ENCODE measurements at regions not wholly inside any gene's neighbourhood (a gene's known extent, or its start where the extent isn't known, plus 50 kb on each side); places are given as distances from the start of the nearest gene placed in this dataset.
"Not testable (repeated sequence)": the region's sequence is repeated elsewhere in the genome, so short reads cannot be mapped to it uniquely, and the experiment has no call there.

DNA sequence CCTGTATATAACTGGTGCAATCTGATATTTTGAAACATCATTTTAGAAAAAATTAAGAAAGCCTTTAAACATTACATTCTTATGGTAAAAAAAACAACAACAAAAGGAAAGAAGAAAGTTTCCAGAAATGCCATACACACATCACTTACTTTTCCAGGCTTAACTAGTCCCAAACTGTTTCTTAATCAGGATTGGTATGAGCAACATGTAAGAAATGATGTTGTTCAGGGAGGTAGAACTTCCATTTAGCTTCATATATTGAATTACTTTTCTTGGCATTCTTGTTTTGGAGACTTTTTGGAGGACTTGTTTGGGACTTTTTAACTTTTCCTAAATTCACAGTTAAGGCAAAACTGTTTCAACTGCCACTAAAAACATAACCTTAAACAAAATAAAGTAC is 791.5 kb downstream of the METTL15 start:
- Histone ChIP-seq H3K4me1 (ENCODE audit: insufficient read depth) (peaks cover 7% of the 10 kb centered on the region; the same call in 1 of the 2 replicates), H3K27me3 (replicated peaks; ENCODE audit: insufficient read depth) (no peaks in the 10 kb centered on the region), H3K9me2 (ENCODE audit: insufficient read depth) (no peaks in the 10 kb centered on the region), H3K4me3 (no peak overlapping the region), H2AFZ (peak overlapping the region; percentile 43; the same call in 1 of the 2 replicates), H3F3A (ENCODE audit: insufficient read depth) (no peaks in the 10 kb centered on the region), H4K20me1 (ENCODE audit: insufficient read depth) (no peaks in the 10 kb centered on the region), H3K9me3 (ENCODE audit: low read depth) (no peaks in the 10 kb centered on the region), H3K4me2 (ENCODE audit: unreplicated experiment) (no peak overlapping the region), H3K9ac (no peak overlapping the region), H3K27ac (no peak overlapping the region), H3K36me3 (ENCODE audit: low read depth) (no peaks in the 10 kb centered on the region), H3K79me2 (ENCODE audit: insufficient read depth) (no peaks in the 10 kb centered on the region)
- no peak for TF ChIP-seq EZH2phosphoT487 (IDR thresholded peaks at IDR 0.05; ENCODE audit: insufficient read depth, low read depth)
- TF ChIP-seq EZH2 (IDR thresholded peaks at IDR 0.05; ENCODE audit: insufficient read depth, poor library complexity, severe bottlenecking) = no peak
- in situ Hi-C loops (cut with MboI) = no loop called here
- peak; percentile 14 for DNase-seq

- WGBS, 2 experiments (ENCODE audit: low coverage in 1 of 2, low lambda C conversion rate in 2 of 2, missing lambda C conversion rate in 2 of 2) = 68 to 69% methylated on average over 15 to 23 of the region's 26 CpGs
- H3K36me3 ChIP-seq (ENCODE audit: low read depth); H2AFZ ChIP-seq; in situ Hi-C loops (cut with MboI); H3K27ac ChIP-seq; H3K9me3 ChIP-seq (ENCODE audit: low read depth); H3K9me2 ChIP-seq (ENCODE audit: insufficient read depth); H3K4me2 ChIP-seq (ENCODE audit: unreplicated experiment); H3K4me1 ChIP-seq (ENCODE audit: insufficient read depth); H4K20me1 ChIP-seq (ENCODE audit: insufficient read depth); H3K9ac ChIP-seq; H3K4me3 ChIP-seq; DNase-seq; H3F3A ChIP-seq (ENCODE audit: insufficient read depth); H3K79me2 ChIP-seq (ENCODE audit: insufficient read depth); H3K27me3 ChIP-seq (replicated peaks; ENCODE audit: insufficient read depth): not testable (repeated sequence)
Observed at GRCh38 chr11:28890601-28891040, 782.4 kb downstream of the METTL15 start.

- DNase-seq = peak; percentile 7
- Histone ChIP-seq H3K4me3 (no peak overlapping the region), H3K27me3 (replicated peaks; ENCODE audit: insufficient read depth) (no peaks in the 10 kb centered on the region), H4K20me1 (ENCODE audit: insufficient read depth) (no peaks in the 10 kb centered on the region), H3K4me2 (ENCODE audit: unreplicated experiment) (no peak overlapping the region), H3K79me2 (ENCODE audit: insufficient read depth) (no peaks in the 10 kb centered on the region), H3K36me3 (ENCODE audit: low read depth) (no peaks in the 10 kb centered on the region), H2AFZ (peak overlapping the region; percentile 42), H3K27ac (no peak overlapping the region), H3K9me2 (ENCODE audit: insufficient read depth) (no peaks in the 10 kb centered on the region), H3K4me1 (ENCODE audit: insufficient read depth) (no peaks in the 10 kb centered on the region), H3K9ac (no peak overlapping the region), H3K9me3 (ENCODE audit: low read depth) (no peaks in the 10 kb centered on the region), H3F3A (ENCODE audit: insufficient read depth) (no peaks in the 10 kb centered on the region)
- WGBS, 2 experiments (ENCODE audit: low coverage in 1 of 2, low lambda C conversion rate in 2 of 2, missing lambda C conversion rate in 2 of 2) = 19 to 28% methylated on average over 1 of the region's 1 CpG
- in situ Hi-C loops (cut with MboI) = no loop called here
- TF ChIP-seq EZH2phosphoT487 (IDR thresholded peaks at IDR 0.05; ENCODE audit: insufficient read depth, low read depth) (no peak), EZH2 (IDR thresholded peaks at IDR 0.05; ENCODE audit: insufficient read depth, poor library complexity, severe bottlenecking) (no peak)
Observed at GRCh38 chr11:28887681-28888080, 779.5 kb downstream of the METTL15 start.

GRCh38 chr11:28879869-28880268 is 771.7 kb downstream of the METTL15 start:
- no peaks in the 10 kb centered on the region for H3F3A ChIP-seq (ENCODE audit: insufficient read depth)
- no peak for DNase-seq
- 53 to 56% methylated on average over 2 of the region's 2 CpGs for WGBS, 2 experiments (ENCODE audit: low coverage in 1 of 2, low lambda C conversion rate in 2 of 2, missing lambda C conversion rate in 2 of 2)
- H3K4me2 ChIP-seq (ENCODE audit: unreplicated experiment) = no peak overlapping the region
- TF ChIP-seq EZH2phosphoT487 (IDR thresholded peaks at IDR 0.05; ENCODE audit: insufficient read depth, low read depth) = no peak
- no peaks in the 10 kb centered on the region for H4K20me1 ChIP-seq (ENCODE audit: insufficient read depth)
- no peak overlapping the region for H3K27ac ChIP-seq
- H2AFZ ChIP-seq = no peak overlapping the region
- no peaks in the 10 kb centered on the region for H3K36me3 ChIP-seq (ENCODE audit: low read depth)
- H3K4me1 ChIP-seq (ENCODE audit: insufficient read depth) = 0 out of 2 replicates have a peak, but pooled peaks cover 5% of the 10 kb centered on the region
- in situ Hi-C loops (cut with MboI) = no loop called here
- H3K9ac ChIP-seq = no peak overlapping the region
- no peaks in the 10 kb centered on the region for H3K27me3 ChIP-seq (replicated peaks; ENCODE audit: insufficient read depth)
- H3K9me2 ChIP-seq (ENCODE audit: insufficient read depth) = no peaks in the 10 kb centered on the region
- H3K79me2 ChIP-seq (ENCODE audit: insufficient read depth) = no peaks in the 10 kb centered on the region
- no peak overlapping the region for H3K4me3 ChIP-seq
- no peaks in the 10 kb centered on the region for H3K9me3 ChIP-seq (ENCODE audit: low read depth)

- Histone ChIP-seq H3F3A (ENCODE audit: insufficient read depth) (no peaks in the 10 kb centered on the region), H3K9me3 (ENCODE audit: low read depth) (no peaks in the 10 kb centered on the region), H3K27ac (no peak overlapping the region), H3K27me3 (replicated peaks; ENCODE audit: insufficient read depth) (no peaks in the 10 kb centered on the region), H2AFZ (no peak overlapping the region), H3K4me1 (ENCODE audit: insufficient read depth) (0 out of 2 replicates have a peak, but pooled peaks cover 5% of the 10 kb centered on the region), H4K20me1 (ENCODE audit: insufficient read depth) (no peaks in the 10 kb centered on the region), H3K36me3 (ENCODE audit: low read depth) (no peaks in the 10 kb centered on the region), H3K4me2 (ENCODE audit: unreplicated experiment) (no peak overlapping the region), H3K4me3 (no peak overlapping the region), H3K9ac (no peak overlapping the region), H3K79me2 (ENCODE audit: insufficient read depth) (no peaks in the 10 kb centered on the region), H3K9me2 (ENCODE audit: insufficient read depth) (no peaks in the 10 kb centered on the region)
- 31 to 38% methylated on average over 4 of the region's 4 CpGs for WGBS, 2 experiments (ENCODE audit: low coverage in 1 of 2, low lambda C conversion rate in 2 of 2, missing lambda C conversion rate in 2 of 2)
- peak; percentile 45 for DNase-seq
- no peak for TF ChIP-seq EZH2 (IDR thresholded peaks at IDR 0.05; ENCODE audit: insufficient read depth, poor library complexity, severe bottlenecking)
- TF ChIP-seq EZH2phosphoT487 (IDR thresholded peaks at IDR 0.05; ENCODE audit: insufficient read depth, low read depth) = no peak
- in situ Hi-C loops (cut with MboI) = no loop called here
Observed at GRCh38 chr11:28878025-28878424, 769.8 kb downstream of the METTL15 start.
